ENCODE measurements at regions not wholly inside any gene's neighbourhood (a gene's known extent, or its start where the extent isn't known, plus 50 kb on each side); places are given as distances from the start of the nearest gene placed in this dataset.
"Not testable (repeated sequence)": the region's sequence is repeated elsewhere in the genome, so short reads cannot be mapped to it uniquely, and the experiment has no call there.

- DNase-seq, result no peak
Observed at GRCh38 chr17:20771104-20771503, 191.6 kb downstream of the CDRT15L2 start.

- no peak for DNase-seq
Observed at GRCh38 chr17:20774472-20775135, 195.1 kb downstream of the CDRT15L2 start.

- no peak for DNase-seq
Observed at GRCh38 chr17:20775331-20775730, 195.8 kb downstream of the CDRT15L2 start.

GRCh38 chr17:20779521-20779920 is 200.0 kb downstream of the CDRT15L2 start:
- DNase-seq, result no peak

- no peak for DNase-seq
Observed at GRCh38 chr17:20781260-20781659, 201.7 kb downstream of the CDRT15L2 start.

- DNase-seq, result not testable (repeated sequence)
Observed at GRCh38 chr17:20781869-20782268, 202.3 kb downstream of the CDRT15L2 start.

- no peak for DNase-seq
Observed at GRCh38 chr17:20783091-20783490, 203.6 kb downstream of the CDRT15L2 start.

- DNase-seq, result no peak
Observed at GRCh38 chr17:20784100-20784665, 204.7 kb downstream of the CDRT15L2 start.

- DNase-seq, result no peak
Observed at GRCh38 chr17:20787281-20787680, 207.8 kb downstream of the CDRT15L2 start.

GRCh38 chr17:20791626-20792025 is 212.1 kb downstream of the CDRT15L2 start:
- DNase-seq, result no peak

GRCh38 chr17:20794532-20794931 is 215.0 kb downstream of the CDRT15L2 start:
- DNase-seq, result not testable (repeated sequence)

- no peak for DNase-seq
Observed at GRCh38 chr17:20797292-20797691, 217.8 kb downstream of the CDRT15L2 start.

GRCh38 chr17:20800146-20800545 is 220.6 kb downstream of the CDRT15L2 start:
- DNase-seq, result no peak

GRCh38 chr17:20805751-20806150 is 226.2 kb downstream of the CDRT15L2 start:
- DNase-seq, result no peak

- not testable (repeated sequence) for DNase-seq
Observed at GRCh38 chr17:20807566-20807965, 228.0 kb downstream of the CDRT15L2 start.

- DNase-seq, result not testable (repeated sequence)
Observed at GRCh38 chr17:20815410-20815809, 227.4 kb downstream of the USP22 start.

- DNase-seq, result no peak
Observed at GRCh38 chr17:20823905-20824304, 218.9 kb downstream of the USP22 start.

GRCh38 chr17:20825539-20825938 is 217.3 kb downstream of the USP22 start:
- no peak for DNase-seq

GRCh38 chr17:20840453-20840852 is 202.4 kb downstream of the USP22 start:
- not testable (repeated sequence) for DNase-seq

- not testable (repeated sequence) for DNase-seq
Observed at GRCh38 chr17:20840987-20841865, 201.6 kb downstream of the USP22 start.

GRCh38 chr17:20842012-20842411 is 200.8 kb downstream of the USP22 start:
- not testable (repeated sequence) for DNase-seq

GRCh38 chr17:20843261-20843660 is 199.6 kb downstream of the USP22 start:
- DNase-seq, result not testable (repeated sequence)

- DNase-seq, result not testable (repeated sequence)
Observed at GRCh38 chr17:20843799-20844553, 198.8 kb downstream of the USP22 start.
